Activated gamma-delta T cell treated with anti-CD3 and anti-CD28 coated beads, Interleukin-2, amount 50 U/mL, for 16 hours (primary cell): ENCODE measurements at regions not wholly inside any gene's neighbourhood (a gene's known extent, or its start where the extent isn't known, plus 50 kb on each side); places are given as distances from the start of the nearest gene placed in this dataset.

Source experiments
- DNase-seq: peaks from one replicate; pipeline ENCODE4 v3.0.0-alpha.2; 2020; ENCODE audit warnings: low read depth

GRCh38 chr9:28747351-28747985 is 1174.2 kb upstream of the C9orf72 start:
- no peak for DNase-seq

- no peak for DNase-seq
Measured at GRCh38 chr9:28750136-28750535, 1176.9 kb upstream of the C9orf72 start.

GRCh38 chr9:28758341-28758740 is 1185.1 kb upstream of the C9orf72 start:
- no peak for DNase-seq

GRCh38 chr9:28758971-28759370 is 1185.7 kb upstream of the C9orf72 start:
- DNase-seq = no peak

- DNase-seq = no peak
Measured at GRCh38 chr9:28762167-28762566, 1188.9 kb upstream of the C9orf72 start.

- DNase-seq = no peak
Measured at GRCh38 chr9:28764532-28764931, 1191.3 kb upstream of the C9orf72 start.

GRCh38 chr9:28770226-28770625 is 1196.9 kb upstream of the C9orf72 start:
- DNase-seq = no peak

GRCh38 chr9:28770827-28771226 is 1197.5 kb upstream of the C9orf72 start:
- no peak for DNase-seq

- DNase-seq = no peak
Measured at GRCh38 chr9:28774433-28775235, 1201.4 kb upstream of the C9orf72 start.

- no peak for DNase-seq
Measured at GRCh38 chr9:28779243-28779642, 1206.0 kb upstream of the C9orf72 start.

GRCh38 chr9:28781481-28781880 is 1208.2 kb upstream of the C9orf72 start:
- no peak for DNase-seq

- no peak for DNase-seq
Measured at GRCh38 chr9:28782630-28783029, 1209.3 kb upstream of the C9orf72 start.

- no peak for DNase-seq
Measured at GRCh38 chr9:28792716-28793115, 1219.4 kb upstream of the C9orf72 start.

- DNase-seq = no peak
Measured at GRCh38 chr9:28799876-28800275, 1226.6 kb upstream of the C9orf72 start.

GRCh38 chr9:28801144-28801799 is 1228.0 kb upstream of the C9orf72 start:
- DNase-seq = no peak

- DNase-seq = no peak
Measured at GRCh38 chr9:28805197-28805596, 1231.9 kb upstream of the C9orf72 start.

- no peak for DNase-seq
Measured at GRCh38 chr9:28808042-28808441, 1234.8 kb upstream of the C9orf72 start.

GRCh38 chr9:28810388-28811075 is 1237.3 kb upstream of the C9orf72 start:
- no peak for DNase-seq

GRCh38 chr9:28820741-28821140 is 1247.5 kb upstream of the C9orf72 start:
- DNase-seq = no peak

- no peak for DNase-seq
Measured at GRCh38 chr9:28821240-28821639, 1248.0 kb upstream of the C9orf72 start.

- no peak for DNase-seq
Measured at GRCh38 chr9:28824432-28824963, 1251.2 kb upstream of the C9orf72 start.

- DNase-seq = no peak
Measured at GRCh38 chr9:28832168-28832770, 1259.0 kb upstream of the C9orf72 start.
